Naive B cell (primary cell): ENCODE measurements at regions not wholly inside any gene's neighbourhood (a gene's known extent, or its start where the extent isn't known, plus 50 kb on each side); places are given as distances from the start of the nearest gene placed in this dataset.
"Not testable (repeated sequence)": the region's sequence is repeated elsewhere in the genome, so short reads cannot be mapped to it uniquely, and the experiment has no call there.

Experiments used
- ATAC-seq, 2 donors: fragments of 150-1000 bp; cut with Tn5 transposase; 2 replicates each; pipeline ENCODE4 v1.10.0; 2021; ENCODE audit warnings: low read depth in 2 of 2, mild to moderate bottlenecking in 2 of 2, moderate library complexity in 2 of 2
- DNase-seq: peaks from one replicate; pipeline ENCODE4 v3.0.0; 2022
- H3K27ac Mint-ChIP-seq, 6 donors: one replicate each; pipeline ENCODE4 v1.8.0; 2020 to 2022; ENCODE audit warnings: mild to moderate bottlenecking in 6 of 6, mixed read lengths in 6 of 6, moderate library complexity in 5 of 6, inconsistent platforms in 2 of 6
- H3K27me3 Mint-ChIP-seq, 3 donors: one replicate each; pipeline ENCODE4 v1.8.0; 2021 to 2022; ENCODE audit warnings: mixed read lengths in 3 of 3, mild to moderate bottlenecking in 1 of 3
- H3K36me3 Mint-ChIP-seq, 2 donors: one replicate each; pipeline ENCODE4 v1.8.0; 2020 to 2022; ENCODE audit warnings: mixed read lengths in 2 of 2, inconsistent platforms in 1 of 2, mild to moderate bottlenecking in 1 of 2
- H3K4me1 Mint-ChIP-seq, 3 donors: one replicate each; pipeline ENCODE4 v1.8.0; 2020 to 2022; ENCODE audit warnings: mixed read lengths in 3 of 3, inconsistent platforms in 1 of 3, mild to moderate bottlenecking in 1 of 3, moderate library complexity in 1 of 3
- H3K4me3 Mint-ChIP-seq, 8 donors: one replicate each; pipeline ENCODE4 v1.8.0; 2020 to 2022; ENCODE audit warnings: mild to moderate bottlenecking in 8 of 8, mixed read lengths in 8 of 8, moderate library complexity in 8 of 8, inconsistent platforms in 2 of 8
- H3K9me3 Mint-ChIP-seq, 7 donors: one replicate each; pipeline ENCODE4 v1.8.0; 2020 to 2022; ENCODE audit warnings: mixed read lengths in 7 of 7, mild to moderate bottlenecking in 5 of 7, inconsistent platforms in 2 of 7, moderate library complexity in 1 of 7

DNA sequence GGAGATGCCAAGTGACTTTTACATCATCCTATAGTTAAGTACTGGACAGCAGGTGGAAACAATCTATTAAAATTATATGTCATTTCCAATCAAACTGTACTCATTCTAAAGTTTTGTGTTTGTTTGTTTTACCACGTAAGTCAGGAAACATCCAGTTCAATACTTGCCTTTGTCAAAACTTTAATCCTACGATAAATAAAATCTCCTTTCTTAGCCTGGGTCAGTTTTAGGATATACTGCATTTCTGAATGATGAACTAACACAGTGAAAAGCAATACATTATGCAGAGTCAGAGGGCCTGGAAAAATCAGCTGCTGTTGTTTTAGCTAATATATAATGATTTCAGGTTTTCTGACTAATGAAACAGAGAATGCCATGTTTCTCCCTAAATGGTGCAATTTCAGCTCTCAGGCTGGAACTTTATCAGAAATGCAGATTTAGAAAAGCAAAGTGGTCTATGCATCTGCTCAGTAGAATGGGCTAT lies 756.4 kb downstream of the CDH11 start:
- H3K4me3 Mint-ChIP-seq: no peak overlapping the region
- H3K27ac Mint-ChIP-seq: no peak overlapping the region
- H3K36me3 Mint-ChIP-seq: no peaks in the 10 kb centered on the region
- H3K4me1 Mint-ChIP-seq: no peaks in the 10 kb centered on the region
- no peak for DNase-seq
- H3K27me3 Mint-ChIP-seq: no peaks in the 10 kb centered on the region
- ATAC-seq: no peak
- peaks cover 0 to 3% (median 0%) of the 10 kb centered on the region in 7 donors for H3K9me3 Mint-ChIP-seq

DNA sequence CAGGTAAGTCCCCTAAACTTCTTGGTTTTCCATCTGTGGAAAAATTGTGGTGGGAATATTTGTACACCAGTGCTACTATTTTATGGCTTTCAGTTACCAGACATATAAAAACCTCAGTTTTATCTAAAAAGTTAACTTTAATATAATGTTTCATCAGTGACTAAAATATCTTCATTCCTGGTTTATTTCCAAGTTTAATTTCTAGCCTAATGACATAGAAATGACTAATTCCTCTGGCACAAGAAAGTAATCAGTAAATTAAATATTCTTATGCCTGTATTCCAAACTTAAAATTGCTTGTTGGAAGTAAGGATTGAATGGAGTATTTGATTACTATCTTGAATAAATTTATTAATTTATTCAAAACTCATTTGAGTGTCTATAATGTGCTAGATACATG lies 757.0 kb downstream of the CDH11 start:
- ATAC-seq: no peak
- Mint-ChIP-seq H3K27ac (no peak overlapping the region), H3K4me3 (no peak overlapping the region), H3K9me3 (peaks cover 0 to 6% (median 2%) of the 10 kb centered on the region in 7 donors), H3K36me3 (no peaks in the 10 kb centered on the region), H3K4me1 (no peaks in the 10 kb centered on the region), H3K27me3 (no peaks in the 10 kb centered on the region)
- no peak for DNase-seq

DNA sequence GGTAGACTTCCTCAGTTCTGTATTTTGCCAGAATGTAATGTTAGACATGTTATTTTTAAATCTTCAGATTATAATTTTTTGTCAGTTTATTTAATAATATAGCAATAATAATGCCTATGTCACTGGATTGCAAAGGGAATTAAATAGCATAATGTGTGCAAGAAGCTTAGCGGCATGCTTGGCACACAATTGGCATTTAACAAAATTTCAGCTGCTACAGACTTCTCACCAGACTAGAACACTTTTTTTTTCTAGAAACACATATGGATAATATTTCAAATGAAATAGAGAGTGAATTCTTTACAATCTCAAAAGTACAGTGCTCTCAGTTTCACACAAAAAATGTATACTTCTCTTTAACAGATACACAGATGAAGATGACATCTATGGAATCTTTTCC lies 757.4 kb downstream of the CDH11 start:
- no peak overlapping the region for H3K4me3 Mint-ChIP-seq
- H3K4me1 Mint-ChIP-seq: no peaks in the 10 kb centered on the region
- no peaks in the 10 kb centered on the region for H3K27me3 Mint-ChIP-seq
- H3K9me3 Mint-ChIP-seq: peaks cover 0 to 5% (median 2%) of the 10 kb centered on the region in 7 donors
- no peak for ATAC-seq
- no peak for DNase-seq
- H3K27ac Mint-ChIP-seq: no peak overlapping the region
- no peaks in the 10 kb centered on the region for H3K36me3 Mint-ChIP-seq

DNA sequence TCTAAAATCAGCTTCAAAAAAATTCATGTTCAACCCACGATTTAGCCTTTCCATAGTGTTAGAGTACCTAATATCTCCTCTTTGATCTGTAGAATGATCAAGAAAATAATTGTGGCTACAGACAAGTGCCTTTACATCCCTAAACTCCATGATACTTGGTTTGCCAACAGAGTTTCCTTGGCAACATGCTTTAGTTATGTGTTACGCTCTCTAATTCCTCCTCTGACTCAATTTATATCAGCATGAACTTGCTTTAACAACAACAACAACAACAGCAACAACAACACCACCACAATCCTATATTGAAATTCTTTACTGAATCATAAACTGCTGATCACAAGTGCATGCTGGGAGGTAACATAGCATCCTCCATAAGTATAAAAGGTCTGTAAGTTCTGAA lies 757.8 kb downstream of the CDH11 start:
- H3K27ac Mint-ChIP-seq: no peak overlapping the region
- no peak for ATAC-seq
- no peaks in the 10 kb centered on the region for H3K36me3 Mint-ChIP-seq
- H3K27me3 Mint-ChIP-seq: no peaks in the 10 kb centered on the region
- peaks cover 0 to 5% (median 2%) of the 10 kb centered on the region in 7 donors for H3K9me3 Mint-ChIP-seq
- no peak for DNase-seq
- H3K4me3 Mint-ChIP-seq: no peak overlapping the region
- no peaks in the 10 kb centered on the region for H3K4me1 Mint-ChIP-seq

DNA sequence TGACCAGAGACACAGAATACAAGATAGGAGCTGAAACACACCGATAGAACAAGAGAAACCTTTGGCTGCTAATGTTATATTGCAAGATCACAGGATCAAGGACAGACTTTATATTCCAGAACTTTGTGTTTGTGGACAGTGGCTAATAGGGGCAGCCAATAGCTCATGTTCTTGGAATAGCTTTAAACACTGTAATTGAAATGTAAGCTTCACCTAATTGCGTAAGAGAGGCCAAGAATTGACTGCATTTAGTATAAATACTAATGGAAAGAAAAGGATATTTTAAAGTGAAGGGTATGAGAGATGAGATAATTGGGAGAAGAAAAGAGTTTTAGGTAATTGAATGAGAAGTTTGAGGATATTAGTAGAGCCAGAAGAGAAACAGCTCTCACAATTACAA lies 758.8 kb downstream of the CDH11 start:
- no peaks in the 10 kb centered on the region for H3K27me3 Mint-ChIP-seq
- H3K9me3 Mint-ChIP-seq: peaks cover 0 to 5% (median 2%) of the 10 kb centered on the region in 7 donors
- DNase-seq (no peak), ATAC-seq (no peak)
- no peak overlapping the region for H3K27ac Mint-ChIP-seq
- H3K4me3 Mint-ChIP-seq: no peak overlapping the region
- no peaks in the 10 kb centered on the region for H3K36me3 Mint-ChIP-seq
- no peaks in the 10 kb centered on the region for H3K4me1 Mint-ChIP-seq

DNA sequence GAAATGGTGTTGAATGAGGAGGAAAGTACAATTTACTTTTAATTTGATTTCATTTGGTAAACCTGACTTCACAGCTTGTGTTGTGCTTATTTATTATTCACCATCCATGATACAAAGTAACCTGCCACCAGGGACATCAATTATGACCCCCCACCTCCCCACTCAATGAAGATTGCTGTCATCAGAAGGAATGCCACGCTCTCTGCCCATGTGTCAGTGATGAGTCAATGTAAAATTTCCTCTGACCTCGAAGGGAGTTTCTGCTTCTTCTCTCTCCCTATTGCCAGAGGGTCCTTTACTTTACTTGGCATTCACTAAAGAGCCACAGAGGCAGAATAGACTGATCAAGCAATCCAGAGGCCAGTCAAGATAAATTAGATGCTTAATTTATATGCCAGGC lies 759.7 kb downstream of the CDH11 start:
- no peaks in the 10 kb centered on the region for H3K27me3 Mint-ChIP-seq
- no peak for DNase-seq
- H3K36me3 Mint-ChIP-seq: no peaks in the 10 kb centered on the region
- H3K4me1 Mint-ChIP-seq: no peaks in the 10 kb centered on the region
- ATAC-seq: no peak
- H3K9me3 Mint-ChIP-seq: peaks cover 0 to 5% (median 3%) of the 10 kb centered on the region in 7 donors
- H3K4me3 Mint-ChIP-seq: no peak overlapping the region
- H3K27ac Mint-ChIP-seq: no peak overlapping the region

DNA sequence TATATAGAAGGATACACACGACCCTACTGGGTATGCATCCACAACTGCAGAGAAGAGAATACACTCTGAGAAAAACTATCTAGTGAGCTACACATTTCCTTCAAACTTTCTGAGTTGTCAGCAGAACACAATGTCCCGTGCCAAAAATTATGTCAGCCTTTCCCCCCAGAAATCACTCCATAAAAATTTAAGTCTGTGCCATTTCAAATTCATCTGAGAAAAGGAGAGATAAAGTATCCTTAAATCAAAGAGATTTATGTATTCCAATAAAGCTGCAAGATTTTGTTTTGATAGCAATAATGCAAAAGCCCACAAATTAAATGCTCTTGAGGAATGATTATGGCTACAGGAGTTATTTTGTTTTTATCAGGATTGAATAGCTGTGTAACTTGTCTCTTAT lies 760.1 kb downstream of the CDH11 start:
- H3K27ac Mint-ChIP-seq: no peak overlapping the region
- ATAC-seq (no peak), DNase-seq (no peak)
- no peak overlapping the region for H3K4me3 Mint-ChIP-seq
- H3K36me3 Mint-ChIP-seq: no peaks in the 10 kb centered on the region
- no peaks in the 10 kb centered on the region for H3K4me1 Mint-ChIP-seq
- peaks cover 0 to 5% (median 3%) of the 10 kb centered on the region in 7 donors for H3K9me3 Mint-ChIP-seq
- no peaks in the 10 kb centered on the region for H3K27me3 Mint-ChIP-seq

DNA sequence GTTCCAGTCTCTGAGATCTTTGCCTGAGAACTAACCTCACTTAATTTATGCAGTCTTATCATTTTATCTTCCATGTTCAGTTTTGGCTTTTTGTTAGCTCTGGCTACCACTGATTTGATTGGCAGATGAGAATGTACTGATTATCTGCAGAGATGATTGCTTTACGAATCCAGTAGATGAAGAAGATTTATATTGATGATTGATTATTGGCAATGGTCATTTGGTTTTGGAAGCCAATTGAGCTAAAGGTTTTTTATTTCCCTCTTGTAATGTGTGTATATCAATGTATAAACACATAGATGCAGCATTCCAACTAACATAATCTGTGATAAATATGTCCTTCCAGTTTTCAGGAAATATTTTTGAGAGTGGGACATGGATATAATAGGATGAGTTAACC lies 763.6 kb downstream of the CDH11 start:
- no peak overlapping the region for H3K4me3 Mint-ChIP-seq
- H3K36me3 Mint-ChIP-seq: no peaks in the 10 kb centered on the region
- no peaks in the 10 kb centered on the region for H3K27me3 Mint-ChIP-seq
- H3K4me1 Mint-ChIP-seq: no peaks in the 10 kb centered on the region
- no peak for DNase-seq
- no peak for ATAC-seq
- H3K9me3 Mint-ChIP-seq: peaks cover 0 to 5% (median 2%) of the 10 kb centered on the region in 7 donors
- no peak overlapping the region for H3K27ac Mint-ChIP-seq

DNA sequence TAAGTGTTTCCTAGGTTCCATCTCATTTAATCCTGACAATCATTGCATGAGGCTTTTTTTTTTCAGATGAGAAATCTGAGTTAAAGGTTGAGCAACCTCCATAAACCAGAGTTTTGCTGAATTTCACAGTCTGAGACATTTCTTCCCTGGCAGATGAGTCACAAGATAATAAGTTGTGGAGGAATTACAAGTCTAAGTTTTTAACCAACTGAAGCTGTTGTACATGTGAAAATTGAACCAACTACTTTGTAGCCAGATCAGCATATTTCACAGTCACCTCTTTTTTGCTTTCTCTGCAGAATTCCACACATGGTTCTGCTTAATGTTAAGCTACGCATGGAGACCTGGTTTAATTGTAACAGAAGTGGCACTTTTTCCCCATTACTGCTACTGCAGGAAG lies 765.6 kb downstream of the CDH11 start:
- Mint-ChIP-seq H3K9me3 (peaks cover 0 to 10% (median 3%) of the 10 kb centered on the region in 7 donors), H3K27ac (no peak overlapping the region)
- no peak for DNase-seq

DNA sequence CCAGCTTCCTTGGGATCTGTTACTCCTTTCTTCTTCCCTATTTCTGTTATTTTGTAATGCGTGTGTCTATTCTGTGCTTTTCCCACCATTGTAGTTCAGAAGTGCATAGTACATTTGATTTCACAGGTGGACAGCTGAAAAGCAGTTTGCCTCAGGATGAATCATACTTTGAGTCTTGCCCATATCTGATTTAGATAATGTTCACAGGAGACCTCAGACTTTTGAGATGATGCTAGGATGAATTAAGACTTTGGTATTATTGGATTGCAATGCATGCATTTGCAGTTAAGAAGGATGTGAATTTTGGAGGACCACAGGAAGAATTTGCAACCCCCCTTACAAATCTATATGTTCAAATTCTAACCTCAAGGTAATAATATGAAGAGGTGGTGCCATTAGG lies 769.6 kb downstream of the CDH11 start:
- Mint-ChIP-seq H3K27me3 (no peaks in the 10 kb centered on the region), H3K36me3 (no peaks in the 10 kb centered on the region), H3K27ac (no peak overlapping the region), H3K4me1 (no peaks in the 10 kb centered on the region), H3K4me3 (no peak overlapping the region), H3K9me3 (peaks cover 0 to 5% (median 0%) of the 10 kb centered on the region in 7 donors)
- ATAC-seq (no peak), DNase-seq (no peak)

More for the DNA sequence above, 765.6 kb downstream of the CDH11 start:
- no peak for ATAC-seq
- Mint-ChIP-seq H3K4me3 (no peak overlapping the region), H3K27me3 (no peaks in the 10 kb centered on the region), H3K36me3 (no peaks in the 10 kb centered on the region), H3K4me1 (no peaks in the 10 kb centered on the region)

DNA sequence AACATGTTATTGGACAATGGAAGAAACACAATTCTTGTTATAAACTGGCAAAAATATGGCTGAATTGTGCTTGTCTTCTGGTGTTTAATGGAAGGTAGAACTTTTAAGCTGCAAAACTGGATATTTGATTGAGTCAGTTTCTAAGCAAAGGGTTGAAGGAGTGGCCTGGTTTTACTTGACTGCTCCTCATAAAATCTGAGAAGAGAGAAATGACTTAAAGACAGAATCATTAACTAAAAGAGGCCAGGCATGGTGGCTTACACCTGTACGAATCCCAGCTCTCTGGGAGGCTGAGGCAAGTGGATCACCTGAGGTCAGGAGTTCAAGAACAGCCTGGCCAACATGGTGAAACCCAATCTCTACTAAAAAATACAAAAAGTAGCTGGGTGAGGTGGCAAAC lies 770.7 kb downstream of the CDH11 start:
- Mint-ChIP-seq H3K9me3 (peaks cover 0 to 5% (median 0%) of the 10 kb centered on the region in 7 donors), H3K4me1 (no peaks in the 10 kb centered on the region), H3K27ac (peak overlapping the region in 1 of 6 donors; percentile 17), H3K27me3 (no peaks in the 10 kb centered on the region), H3K4me3 (no peak overlapping the region), H3K36me3 (no peaks in the 10 kb centered on the region)
- ATAC-seq (no peak), DNase-seq (no peak)

DNA sequence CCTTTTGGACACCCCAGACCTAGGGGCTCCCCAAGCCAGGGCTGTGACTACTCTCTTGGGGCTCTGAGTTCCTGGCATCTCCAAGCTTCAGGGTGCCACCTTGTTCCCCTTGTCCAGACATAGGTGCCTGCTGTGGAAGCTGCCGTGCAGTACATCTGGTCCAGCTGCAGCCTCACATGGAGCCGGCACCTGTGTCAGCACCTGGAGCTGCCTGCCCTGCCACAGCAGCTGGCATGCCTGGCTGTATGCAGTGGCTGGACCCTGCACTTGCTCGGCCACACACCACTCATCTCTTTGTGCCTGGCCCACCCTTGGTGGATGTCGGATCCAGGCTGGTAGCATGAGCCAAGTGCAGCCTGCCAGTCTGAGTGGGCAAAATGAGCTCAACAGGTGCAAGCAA lies 775.8 kb downstream of the CDH11 start:
- H3K27ac Mint-ChIP-seq: no peak overlapping the region
- H3K4me3 Mint-ChIP-seq: no peak overlapping the region
- peaks cover 0 to 5% (median 3%) of the 10 kb centered on the region in 7 donors for H3K9me3 Mint-ChIP-seq
- H3K27me3 Mint-ChIP-seq: no peaks in the 10 kb centered on the region
- DNase-seq: no peak
- no peaks in the 10 kb centered on the region for H3K4me1 Mint-ChIP-seq
- no peaks in the 10 kb centered on the region for H3K36me3 Mint-ChIP-seq
- ATAC-seq: no peak

DNA sequence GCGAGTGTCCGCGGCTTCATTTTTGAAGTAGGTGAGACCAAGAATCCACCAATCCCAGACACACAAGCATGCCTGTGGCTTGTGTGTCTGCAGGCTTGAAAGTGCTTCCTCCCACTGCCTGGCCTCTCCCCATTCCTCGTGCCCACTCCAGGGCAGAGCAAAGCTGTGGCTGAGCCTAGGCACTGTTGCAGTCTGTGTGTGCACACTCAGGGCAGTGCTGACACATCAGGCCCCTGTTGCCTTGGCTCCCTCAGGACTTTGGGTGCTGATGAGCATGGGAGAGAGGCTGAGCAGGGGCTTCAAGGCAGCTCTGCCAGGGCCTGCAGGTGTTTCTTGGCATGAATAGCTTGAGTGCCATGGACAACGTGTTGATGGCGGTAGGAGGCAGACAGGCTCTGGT lies 776.7 kb downstream of the CDH11 start:
- ATAC-seq (no peak), DNase-seq (no peak)
- no peak overlapping the region for H3K27ac Mint-ChIP-seq
- peaks cover 0 to 5% (median 4%) of the 10 kb centered on the region in 7 donors for H3K9me3 Mint-ChIP-seq
- no peaks in the 10 kb centered on the region for H3K4me1 Mint-ChIP-seq
- H3K27me3 Mint-ChIP-seq: no peaks in the 10 kb centered on the region
- no peaks in the 10 kb centered on the region for H3K36me3 Mint-ChIP-seq
- no peak overlapping the region for H3K4me3 Mint-ChIP-seq

DNA sequence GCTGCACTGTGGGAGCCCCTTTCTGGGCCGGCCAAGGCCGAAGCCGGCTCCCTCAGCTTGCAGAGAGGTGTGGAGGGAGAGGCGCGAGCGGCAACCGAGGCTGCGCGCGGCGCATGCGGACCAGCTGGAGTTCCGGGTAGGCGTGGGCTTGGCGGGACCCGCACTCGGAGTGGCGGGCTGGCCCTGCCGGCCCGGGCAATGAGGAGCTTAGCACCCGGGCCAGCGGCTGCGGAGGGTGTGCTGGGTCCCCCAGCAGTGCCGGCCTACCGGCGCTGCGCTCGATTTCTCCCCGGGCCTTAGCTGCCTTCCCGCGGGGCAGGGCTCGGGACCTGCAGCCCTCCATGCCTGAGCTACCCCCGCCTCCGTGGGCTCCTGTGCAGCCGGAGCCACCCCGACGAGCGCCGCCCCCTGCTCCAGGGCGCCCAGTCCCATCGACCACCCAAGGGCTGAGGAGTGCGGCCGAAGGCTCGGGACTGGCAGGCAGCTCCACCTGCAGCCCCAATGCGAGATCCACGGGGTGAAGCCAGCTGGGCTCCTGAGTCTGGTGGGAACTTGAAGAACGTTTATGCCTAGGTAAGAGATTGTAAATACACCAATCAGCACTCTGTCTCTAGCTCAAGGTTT lies 777.9 kb downstream of the CDH11 start:
- H3K27ac Mint-ChIP-seq, H3K4me1 Mint-ChIP-seq, DNase-seq, H3K27me3 Mint-ChIP-seq, ATAC-seq, H3K36me3 Mint-ChIP-seq, H3K4me3 Mint-ChIP-seq: not testable (repeated sequence)
- peaks cover 0 to 12% (median 4%) of the 10 kb centered on the region in 7 donors for H3K9me3 Mint-ChIP-seq
